ENCODE measurements at regions not wholly inside any gene's neighbourhood (a gene's known extent, or its start where the extent isn't known, plus 50 kb on each side); places are given as distances from the start of the nearest gene placed in this dataset.

GRCh38 chr1:67909776-67910175 is 76.5 kb upstream of the GNG12 start:
- TF ChIP-seq, protein P1, sequence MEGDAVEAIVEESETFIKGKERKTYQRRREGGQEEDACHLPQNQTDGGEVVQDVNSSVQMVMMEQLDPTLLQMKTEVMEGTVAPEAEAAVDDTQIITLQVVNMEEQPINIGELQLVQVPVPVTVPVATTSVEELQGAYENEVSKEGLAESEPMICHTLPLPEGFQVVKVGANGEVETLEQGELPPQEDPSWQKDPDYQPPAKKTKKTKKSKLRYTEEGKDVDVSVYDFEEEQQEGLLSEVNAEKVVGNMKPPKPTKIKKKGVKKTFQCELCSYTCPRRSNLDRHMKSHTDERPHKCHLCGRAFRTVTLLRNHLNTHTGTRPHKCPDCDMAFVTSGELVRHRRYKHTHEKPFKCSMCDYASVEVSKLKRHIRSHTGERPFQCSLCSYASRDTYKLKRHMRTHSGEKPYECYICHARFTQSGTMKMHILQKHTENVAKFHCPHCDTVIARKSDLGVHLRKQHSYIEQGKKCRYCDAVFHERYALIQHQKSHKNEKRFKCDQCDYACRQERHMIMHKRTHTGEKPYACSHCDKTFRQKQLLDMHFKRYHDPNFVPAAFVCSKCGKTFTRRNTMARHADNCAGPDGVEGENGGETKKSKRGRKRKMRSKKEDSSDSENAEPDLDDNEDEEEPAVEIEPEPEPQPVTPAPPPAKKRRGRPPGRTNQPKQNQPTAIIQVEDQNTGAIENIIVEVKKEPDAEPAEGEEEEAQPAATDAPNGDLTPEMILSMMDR (IDR thresholded peaks at IDR 0.05): no peak
- no peak for TF ChIP-seq POLR2A (IDR thresholded peaks at IDR 0.05)
